Non-pigmented ciliary epithelial cell (primary cell): ENCODE measurements at regions not wholly inside any gene's neighbourhood (a gene's known extent, or its start where the extent isn't known, plus 50 kb on each side); places are given as distances from the start of the nearest gene placed in this dataset.
"Not testable (repeated sequence)": the region's sequence is repeated elsewhere in the genome, so short reads cannot be mapped to it uniquely, and the experiment has no call there.

ENCODE experiments used
- DNase-seq: peaks from one replicate; pipeline ENCODE4 v3.0.0-alpha.2; 2010; ENCODE audit warnings: low read depth

- not testable (repeated sequence) for DNase-seq
Measured at GRCh38 chr4:162465356-162465755, 301.6 kb upstream of the FSTL5 start.

DNA sequence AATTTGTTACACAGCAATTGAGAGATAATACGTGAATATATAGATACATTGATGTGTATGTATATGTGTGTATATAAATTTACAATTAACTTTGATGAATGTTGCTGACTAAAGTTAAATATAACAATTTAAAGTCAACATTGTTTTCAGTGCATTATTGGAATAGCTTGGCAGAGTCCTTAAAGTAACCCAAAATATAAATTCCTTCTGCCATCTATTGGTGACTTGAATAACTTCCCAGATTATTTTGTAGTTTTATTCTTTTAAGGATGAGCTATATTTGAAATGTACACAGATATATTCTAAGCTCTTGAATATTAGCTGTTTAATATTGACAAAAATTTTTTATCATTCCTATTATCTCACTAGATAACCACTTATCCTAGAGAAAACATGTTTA lies 298.2 kb upstream of the FSTL5 start:
- no peak for DNase-seq

GRCh38 chr4:162458051-162458450 lies 294.3 kb upstream of the FSTL5 start:
- no peak for DNase-seq

- DNase-seq = no peak
Measured at GRCh38 chr4:162457071-162457865, 293.5 kb upstream of the FSTL5 start.

DNA sequence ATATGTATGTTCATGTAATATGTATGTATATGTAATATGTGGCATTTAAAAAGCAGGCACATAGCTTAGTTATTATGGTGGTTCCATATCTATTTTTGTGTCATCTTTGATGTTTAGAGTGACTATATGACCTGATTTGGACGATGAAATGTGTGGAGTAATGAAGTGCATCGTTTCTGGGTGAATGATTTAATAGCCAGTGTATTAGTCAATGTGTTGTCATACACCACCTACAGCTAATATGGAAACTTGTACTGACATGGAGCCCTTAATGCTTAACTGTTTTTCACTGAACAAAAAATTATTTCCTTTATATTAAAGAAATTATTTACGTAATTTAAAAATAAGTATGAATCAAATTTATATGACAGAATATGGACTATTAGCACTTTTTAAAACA lies 292.3 kb upstream of the FSTL5 start:
- no peak for DNase-seq

DNA sequence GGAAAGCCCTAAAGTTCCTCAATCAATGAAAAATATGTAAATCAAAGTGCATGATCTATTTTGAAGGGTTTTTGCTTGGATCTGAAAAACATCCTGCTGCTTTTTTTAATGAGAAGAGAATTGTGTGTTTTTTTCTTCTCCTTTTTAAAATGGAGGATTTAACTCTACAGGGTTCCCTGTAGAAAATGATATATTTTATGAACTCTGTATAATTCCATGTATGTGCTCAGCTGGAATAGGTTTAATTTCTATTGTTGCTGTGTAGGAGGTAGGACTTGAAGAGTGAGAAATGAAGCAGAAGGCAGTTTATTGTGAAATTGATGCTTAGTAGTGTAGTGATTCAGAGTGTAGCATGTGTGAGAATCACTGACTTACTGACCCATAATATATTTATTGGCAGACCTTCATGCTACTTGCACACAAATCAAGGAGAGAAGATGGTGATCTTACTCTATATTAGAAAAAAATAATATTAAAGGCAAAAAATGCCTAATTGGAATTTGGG lies 286.8 kb upstream of the FSTL5 start:
- no peak for DNase-seq

GRCh38 chr4:162443510-162443909 lies 279.7 kb upstream of the FSTL5 start:
- no peak for DNase-seq

GRCh38 chr4:162442128-162442527 lies 278.3 kb upstream of the FSTL5 start:
- no peak for DNase-seq

- DNase-seq = no peak
Measured at GRCh38 chr4:162422312-162422711, 258.5 kb upstream of the FSTL5 start.

- no peak for DNase-seq
Measured at GRCh38 chr4:162410854-162411253, 247.1 kb upstream of the FSTL5 start.

DNA sequence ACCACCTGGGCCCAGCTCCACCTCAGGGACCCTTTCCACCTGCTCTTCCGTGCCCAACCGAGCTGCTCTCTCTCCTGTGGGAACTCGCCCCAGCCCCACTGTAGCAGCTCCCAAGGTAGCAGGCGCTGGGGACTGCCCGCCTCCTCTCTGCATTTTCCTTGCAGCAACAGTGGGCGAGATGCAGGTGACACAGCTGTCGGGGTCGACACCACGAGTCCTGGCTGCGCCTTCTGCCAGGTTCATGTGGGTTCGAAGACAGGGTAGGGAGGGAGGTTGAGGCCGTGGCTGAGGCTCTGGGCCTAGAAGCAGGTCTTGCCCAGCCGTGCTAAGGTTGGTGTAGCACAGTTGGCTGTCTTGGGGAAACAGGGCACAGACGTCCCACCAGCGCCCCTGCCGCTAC lies 245.2 kb upstream of the FSTL5 start:
- no peak for DNase-seq

DNA sequence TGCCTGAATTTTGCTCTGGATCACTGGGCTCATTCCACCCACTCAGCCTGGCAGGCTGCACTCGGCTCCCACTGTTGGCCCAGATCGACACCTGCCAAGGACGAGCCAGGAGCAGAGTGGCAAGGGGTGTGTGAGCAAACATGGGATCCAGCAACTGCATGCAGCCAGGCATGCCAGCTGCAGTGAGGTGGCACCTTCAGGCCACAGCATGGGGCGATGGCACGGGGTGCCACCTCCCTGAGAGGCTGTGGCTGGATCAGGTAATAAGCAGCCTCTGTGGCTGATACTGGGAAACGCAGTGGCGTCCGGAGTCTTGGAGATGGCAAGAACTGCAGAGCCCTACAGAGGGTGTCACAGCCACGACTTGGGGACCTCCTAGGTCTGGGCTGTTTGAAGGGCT lies 244.5 kb upstream of the FSTL5 start:
- no peak for DNase-seq

- no peak for DNase-seq
Measured at GRCh38 chr4:162406637-162407365, 243.0 kb upstream of the FSTL5 start.

DNA sequence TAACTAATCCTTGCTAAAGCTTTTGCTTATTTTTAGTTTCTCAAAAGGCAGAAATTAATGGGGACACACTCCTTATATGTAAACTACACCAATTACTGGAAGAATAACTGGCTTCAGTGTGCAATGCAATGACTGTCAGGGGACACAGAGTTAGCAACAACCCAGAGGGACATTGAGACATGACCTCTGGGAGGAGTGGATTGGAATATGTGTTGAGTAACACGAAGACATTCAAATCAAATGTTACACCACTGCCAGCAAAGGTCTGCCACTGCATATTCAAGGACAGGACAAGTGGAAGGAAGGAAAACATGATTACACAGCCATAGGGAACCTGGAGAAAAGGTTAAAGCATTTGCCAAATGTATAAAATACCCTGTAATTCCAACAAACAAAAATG lies 240.1 kb upstream of the FSTL5 start:
- DNase-seq = no peak

DNA sequence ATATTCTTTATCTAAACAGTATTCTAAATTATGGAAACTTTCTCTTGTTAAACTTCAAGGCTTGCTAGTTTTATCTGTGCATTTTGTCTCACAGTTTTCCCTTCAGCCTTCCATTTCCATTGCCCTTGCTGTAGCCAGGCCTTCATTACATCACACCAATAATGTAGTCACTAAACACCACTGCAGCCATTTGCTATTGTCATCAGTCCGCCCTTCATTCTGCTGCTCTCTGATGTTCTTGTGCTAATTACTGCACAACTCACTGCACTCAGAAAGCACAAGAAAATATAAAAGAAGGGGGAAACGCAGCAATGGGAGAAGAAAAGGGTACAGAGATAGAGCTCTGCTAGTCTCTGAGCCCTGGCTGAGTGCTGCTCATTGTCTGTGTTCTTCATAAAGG lies 239.6 kb upstream of the FSTL5 start:
- no peak for DNase-seq

GRCh38 chr4:162401021-162401420 lies 237.2 kb upstream of the FSTL5 start:
- no peak for DNase-seq

DNA sequence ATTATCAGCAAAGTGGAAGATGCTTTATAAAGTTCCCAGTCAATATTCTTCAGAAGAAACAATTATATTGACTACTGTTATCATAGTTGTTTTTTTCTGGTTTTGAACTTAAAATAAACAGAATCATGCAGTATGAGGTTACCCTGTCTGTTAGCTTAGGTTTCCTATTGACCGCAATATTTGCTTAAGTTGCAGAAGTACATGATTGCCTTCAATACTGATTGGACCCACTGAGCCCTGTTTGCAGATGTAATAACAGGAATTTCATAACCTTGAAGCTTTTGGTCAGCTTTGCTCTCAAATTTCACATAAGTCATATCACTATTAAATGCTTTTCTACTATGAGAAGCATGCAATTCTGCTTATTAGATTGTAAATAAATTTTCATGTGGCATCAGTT lies 229.1 kb upstream of the FSTL5 start:
- no peak for DNase-seq

DNA sequence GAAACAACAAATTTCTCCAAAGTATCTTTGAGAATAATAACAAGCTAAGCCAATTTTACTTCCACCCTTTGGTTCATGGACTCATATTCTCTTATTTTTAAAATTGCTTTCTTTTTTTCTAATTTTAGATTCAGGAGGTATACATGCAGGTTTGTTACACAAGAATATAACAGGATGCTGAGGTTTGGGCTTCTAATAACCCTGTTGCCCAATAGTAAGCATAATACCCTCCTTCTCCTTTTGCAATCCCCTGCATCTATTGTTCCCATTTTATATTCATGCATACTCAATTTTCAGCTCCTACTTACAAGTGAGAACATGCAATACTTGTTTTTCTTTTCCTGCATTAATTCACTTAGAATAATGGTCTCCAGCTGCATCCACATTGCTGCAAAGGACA lies 202.3 kb upstream of the FSTL5 start:
- DNase-seq = no peak

- no peak for DNase-seq
Measured at GRCh38 chr4:162364651-162365050, 200.9 kb upstream of the FSTL5 start.

DNA sequence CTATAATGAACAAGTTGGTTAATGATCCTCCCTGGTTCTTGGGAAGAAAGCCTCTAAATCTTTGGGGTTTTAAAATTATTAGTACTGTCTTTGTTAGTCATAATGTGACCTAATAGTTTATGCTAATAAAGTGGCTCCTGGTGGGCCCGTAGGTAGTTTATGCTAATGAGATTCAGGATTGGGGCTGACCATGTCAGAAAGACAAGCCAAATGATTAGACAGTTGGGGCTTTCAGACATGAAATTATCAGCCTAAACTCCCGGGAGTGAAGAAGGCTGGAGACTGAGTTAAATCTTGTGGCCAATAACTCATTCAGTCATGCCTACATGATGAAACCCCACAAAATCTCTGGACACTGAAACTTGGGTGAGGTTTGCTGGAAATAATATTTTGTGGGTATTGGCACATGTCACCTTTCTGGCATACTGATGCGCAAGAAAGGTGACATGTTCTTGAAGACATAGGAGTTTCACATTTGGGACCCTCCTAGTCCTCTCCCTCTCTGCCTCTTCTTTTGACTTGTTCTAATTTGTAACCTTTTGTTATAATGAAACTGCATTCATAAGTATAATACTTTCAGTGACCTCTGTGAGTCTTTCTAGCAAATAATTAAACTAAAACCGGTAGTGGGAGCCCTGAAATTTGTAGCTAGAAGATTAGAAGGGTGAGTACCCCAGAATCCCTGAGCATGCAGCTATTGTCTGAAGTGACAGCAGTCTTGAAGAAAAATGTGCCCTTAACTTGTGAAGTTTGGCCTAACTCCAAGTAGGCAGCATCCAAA lies 196.8 kb upstream of the FSTL5 start:
- no peak for DNase-seq

- DNase-seq = no peak
Measured at GRCh38 chr4:162356181-162356580, 192.4 kb upstream of the FSTL5 start.

DNA sequence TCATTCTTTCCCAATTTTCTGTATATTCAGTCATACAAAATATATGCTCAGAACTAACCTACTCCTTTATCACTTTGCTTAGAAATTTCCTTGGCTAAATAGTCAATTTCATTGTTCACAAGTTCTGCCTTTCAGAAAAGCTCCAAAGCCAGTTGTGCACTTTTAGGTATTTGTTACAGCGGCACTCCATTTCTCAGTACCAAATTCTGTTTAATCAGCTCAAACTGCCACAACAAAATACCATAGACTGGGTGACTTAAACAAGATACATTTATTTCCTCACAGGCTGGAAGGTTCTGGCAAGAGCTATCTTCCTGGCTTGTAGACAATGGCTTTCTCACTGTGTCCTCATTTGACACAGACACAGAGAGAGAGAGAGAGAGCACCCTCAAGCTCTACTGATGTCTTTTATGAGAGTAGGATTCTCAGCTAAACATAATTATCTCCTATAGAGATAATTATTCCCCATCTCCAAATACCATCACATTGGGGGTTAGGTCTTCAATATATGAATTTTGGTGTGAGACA lies 188.8 kb upstream of the FSTL5 start:
- no peak for DNase-seq
